Vagina (tissue), 2 donors: ENCODE measurements at regions not wholly inside any gene's neighbourhood (a gene's known extent, or its start where the extent isn't known, plus 50 kb on each side); places are given as distances from the start of the nearest gene placed in this dataset.

Experiments used
- DNase-seq, 2 donors: peaks; one replicate each; pipeline ENCODE4 v3.0.0-alpha.2; 2017; ENCODE audit errors: extremely low spot score in 2 of 2
- H3K27ac ChIP-seq: fragments of 200-600 bp; sonication (generic); one replicate; pipeline ENCODE4 v1.5.1; 2019
- H3K27me3 ChIP-seq: fragments of 200-600 bp; sonication (generic); one replicate; pipeline ENCODE4 v1.5.1; 2019
- H3K36me3 ChIP-seq, 2 donors: fragments of 200-600 bp; sonication (generic); one replicate each; pipeline ENCODE4 v1.5.1; 2017 to 2019
- H3K4me1 ChIP-seq: fragments of 200-600 bp; sonication (generic); one replicate; pipeline ENCODE4 v1.5.1; 2019
- H3K4me3 ChIP-seq, 2 donors: fragments of 200-600 bp; sonication (generic); 1 replicate in 1 of 2; 2 replicates in 1 of 2; pipeline ENCODE4 v1.5.1; 2016 to 2019
- H3K9me3 ChIP-seq: fragments of 200-600 bp; sonication (generic); one replicate; pipeline ENCODE4 v1.5.1; 2019
- POLR2A ChIP-seq, 2 donors: fragments of 450-650 bp; IDR thresholded peaks; one replicate each; pipeline ENCODE4 v1.6.1; 2017; ENCODE audit warnings: antibody characterized with exemption in 2 of 2, mild to moderate bottlenecking in 2 of 2, moderate library complexity in 2 of 2
- POLR2AphosphoS5 ChIP-seq, 2 donors: sonication (generic); formaldehyde crosslinking; IDR thresholded peaks; one replicate each; pipeline ENCODE4 v1.9.0; 2017; ENCODE audit warnings: antibody characterized with exemption in 2 of 2, mild to moderate bottlenecking in 2 of 2, low read depth in 1 of 2; ENCODE audit not compliant: insufficient read depth in 1 of 2
- intact Hi-C: fragments of 100-400 bp; cut with DNase I; formaldehyde crosslinking; loops from one replicate; pipeline ENCODE4 v1.15.1; 2023
- TF ChIP-seq, protein P1 (sequence below), 3 experiments: fragments of 450-650 bp in 2 of 3; fragments of 200-600 bp in 1 of 3; sonication (generic) in 1 of 3; IDR thresholded peaks; one replicate each; pipeline ENCODE4 v1.5.1; 2017 to 2019; ENCODE audit warnings: antibody characterized with exemption in 3 of 3, mild to moderate bottlenecking in 2 of 3, moderate library complexity in 2 of 3

GRCh38 chr1:118821801-118822200, 166.3 kb downstream of the TBX15 start:
- DNase-seq: no peak
- TF ChIP-seq POLR2AphosphoS5 (IDR thresholded peaks at IDR 0.05; ENCODE audit: insufficient read depth in 1 of 2, low read depth in 1 of 2) (no peak), POLR2A (IDR thresholded peaks at IDR 0.05) (no peak)
- TF ChIP-seq, protein P1, sequence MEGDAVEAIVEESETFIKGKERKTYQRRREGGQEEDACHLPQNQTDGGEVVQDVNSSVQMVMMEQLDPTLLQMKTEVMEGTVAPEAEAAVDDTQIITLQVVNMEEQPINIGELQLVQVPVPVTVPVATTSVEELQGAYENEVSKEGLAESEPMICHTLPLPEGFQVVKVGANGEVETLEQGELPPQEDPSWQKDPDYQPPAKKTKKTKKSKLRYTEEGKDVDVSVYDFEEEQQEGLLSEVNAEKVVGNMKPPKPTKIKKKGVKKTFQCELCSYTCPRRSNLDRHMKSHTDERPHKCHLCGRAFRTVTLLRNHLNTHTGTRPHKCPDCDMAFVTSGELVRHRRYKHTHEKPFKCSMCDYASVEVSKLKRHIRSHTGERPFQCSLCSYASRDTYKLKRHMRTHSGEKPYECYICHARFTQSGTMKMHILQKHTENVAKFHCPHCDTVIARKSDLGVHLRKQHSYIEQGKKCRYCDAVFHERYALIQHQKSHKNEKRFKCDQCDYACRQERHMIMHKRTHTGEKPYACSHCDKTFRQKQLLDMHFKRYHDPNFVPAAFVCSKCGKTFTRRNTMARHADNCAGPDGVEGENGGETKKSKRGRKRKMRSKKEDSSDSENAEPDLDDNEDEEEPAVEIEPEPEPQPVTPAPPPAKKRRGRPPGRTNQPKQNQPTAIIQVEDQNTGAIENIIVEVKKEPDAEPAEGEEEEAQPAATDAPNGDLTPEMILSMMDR (IDR thresholded peaks at IDR 0.05): no peak
- Histone ChIP-seq H3K9me3 (no peaks in the 10 kb centered on the region), H3K36me3 (no peaks in the 10 kb centered on the region), H3K4me3 (no peak overlapping the region), H3K27ac (no peak overlapping the region), H3K27me3 (no peaks in the 10 kb centered on the region), H3K4me1 (no peaks in the 10 kb centered on the region)
- intact Hi-C loops: no loop called here

GRCh38 chr1:118820864-118821263, 167.3 kb downstream of the TBX15 start:
- intact Hi-C loops: no loop called here
- H3K27ac ChIP-seq: no peak overlapping the region

GRCh38 chr1:118815909-118816308, 172.2 kb downstream of the TBX15 start:
- H3K27me3 ChIP-seq: no peaks in the 10 kb centered on the region
- no peaks in the 10 kb centered on the region for H3K9me3 ChIP-seq
- H3K4me1 ChIP-seq: no peaks in the 10 kb centered on the region
- no peak for DNase-seq
- no peak overlapping the region for H3K4me3 ChIP-seq
- H3K36me3 ChIP-seq: no peaks in the 10 kb centered on the region
- intact Hi-C loops: no loop called here
- TF ChIP-seq POLR2A (IDR thresholded peaks at IDR 0.05) (no peak), POLR2AphosphoS5 (IDR thresholded peaks at IDR 0.05; ENCODE audit: insufficient read depth in 1 of 2, low read depth in 1 of 2) (no peak)
- TF ChIP-seq, protein P1 (IDR thresholded peaks at IDR 0.05): no peak
- H3K27ac ChIP-seq: no peak overlapping the region

More at GRCh38 chr1:118820864-118821263, 167.3 kb downstream of the TBX15 start:
- Histone ChIP-seq H3K9me3 (no peaks in the 10 kb centered on the region), H3K36me3 (no peaks in the 10 kb centered on the region), H3K27me3 (no peaks in the 10 kb centered on the region), H3K4me3 (no peak overlapping the region), H3K4me1 (no peaks in the 10 kb centered on the region)
- no peak for DNase-seq
- TF ChIP-seq, protein P1 (IDR thresholded peaks at IDR 0.05): no peak
- TF ChIP-seq POLR2AphosphoS5 (IDR thresholded peaks at IDR 0.05; ENCODE audit: insufficient read depth in 1 of 2, low read depth in 1 of 2) (no peak), POLR2A (IDR thresholded peaks at IDR 0.05) (no peak)

DNA sequence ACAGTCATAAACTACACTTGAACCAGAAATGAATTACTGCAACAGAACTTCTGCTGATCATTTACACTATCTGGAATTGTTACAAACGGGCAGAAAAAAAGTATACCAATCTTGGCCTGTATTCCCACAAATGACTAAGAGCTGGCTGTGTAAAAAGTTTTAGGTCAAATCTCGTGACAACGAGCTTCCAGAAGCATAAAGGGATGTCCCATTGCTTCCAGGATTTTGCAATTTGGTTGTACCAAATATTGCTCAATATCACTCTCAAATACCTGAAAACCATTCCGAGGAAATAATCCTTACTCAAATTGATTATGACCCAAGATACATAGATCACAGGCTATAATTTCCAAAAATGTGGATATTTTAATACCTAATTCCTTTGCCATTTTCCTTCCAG, 175.6 kb downstream of the TBX15 start:
- Histone ChIP-seq H3K36me3 (no peaks in the 10 kb centered on the region), H3K9me3 (no peaks in the 10 kb centered on the region), H3K4me1 (no peaks in the 10 kb centered on the region), H3K4me3 (no peak overlapping the region), H3K27ac (no peak overlapping the region), H3K27me3 (no peaks in the 10 kb centered on the region)
- no peak for DNase-seq
- no peak for TF ChIP-seq POLR2AphosphoS5 (IDR thresholded peaks at IDR 0.05; ENCODE audit: insufficient read depth in 1 of 2, low read depth in 1 of 2)
- TF ChIP-seq, protein P1 (IDR thresholded peaks at IDR 0.05): no peak
- TF ChIP-seq POLR2A (IDR thresholded peaks at IDR 0.05): no peak
- intact Hi-C loops: no loop called here

DNA sequence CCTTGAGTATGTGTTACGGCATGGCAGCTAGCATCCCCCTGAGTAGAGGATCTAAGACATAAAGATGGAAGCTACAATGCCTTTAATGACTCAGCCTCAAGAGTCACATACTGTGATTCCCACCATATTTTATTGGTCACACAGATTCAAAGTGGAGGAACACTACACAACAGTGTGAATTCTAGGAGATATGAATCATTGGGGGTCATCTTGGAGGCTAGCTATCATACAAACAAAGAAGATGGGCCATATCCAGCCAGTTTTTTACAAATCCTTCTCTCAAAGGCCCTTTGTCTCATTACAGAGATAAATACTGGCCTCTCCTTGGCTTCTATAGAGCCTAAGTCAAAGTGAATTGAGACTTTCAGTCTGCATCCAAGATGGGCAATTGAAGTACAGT, 177.0 kb downstream of the TBX15 start:
- Histone ChIP-seq H3K27me3 (no peaks in the 10 kb centered on the region), H3K4me3 (no peak overlapping the region), H3K27ac (no peak overlapping the region), H3K9me3 (no peaks in the 10 kb centered on the region), H3K4me1 (no peaks in the 10 kb centered on the region), H3K36me3 (no peaks in the 10 kb centered on the region)
- no peak for DNase-seq
- intact Hi-C loops: no loop called here
- TF ChIP-seq POLR2A (IDR thresholded peaks at IDR 0.05): no peak
- TF ChIP-seq POLR2AphosphoS5 (IDR thresholded peaks at IDR 0.05; ENCODE audit: insufficient read depth in 1 of 2, low read depth in 1 of 2): no peak
- TF ChIP-seq, protein P1 (IDR thresholded peaks at IDR 0.05): no peak
